ENCODE measurements at regions not wholly inside any gene's neighbourhood (a gene's known extent, or its start where the extent isn't known, plus 50 kb on each side); places are given as distances from the start of the nearest gene placed in this dataset.

GRCh38 chr1:87264976-87265375 is 63.7 kb upstream of the LMO4 start:
- Histone ChIP-seq H3K27ac (ENCODE audit: low read depth in 1 of 2, low read length in 2 of 2) (no peak overlapping the region), H3K4me1 (ENCODE audit: control insufficient read depth in 1 of 2, insufficient read depth in 2 of 2, low read length in 2 of 2) (no peaks in the 10 kb centered on the region), H3K27me3 (ENCODE audit: control insufficient read depth in 1 of 2, insufficient read depth in 2 of 2, low read length in 1 of 2) (no peaks in the 10 kb centered on the region), H3K36me3 (ENCODE audit: control insufficient read depth in 1 of 2, insufficient read depth in 2 of 2, low read length in 1 of 2) (no peaks in the 10 kb centered on the region), H3K4me3 (ENCODE audit: low read length in 2 of 2) (no peak overlapping the region), H3K9me3 (ENCODE audit: control insufficient read depth, low read length) (no peaks in the 10 kb centered on the region)
- no peak for DNase-seq
- WGBS, 2 donors = 78 to 89% methylated on average over 3 of the region's 3 CpGs
- intact Hi-C loops (cut with DNase I) = no loop called here
- ATAC-seq (ENCODE audit: low FRiP score) = no peak

GRCh38 chr1:87265786-87266185 is 62.9 kb upstream of the LMO4 start:
- ATAC-seq (ENCODE audit: low FRiP score) (no peak), DNase-seq (no peak)
- no peaks in the 10 kb centered on the region for H3K4me1 ChIP-seq (ENCODE audit: control insufficient read depth in 1 of 2, insufficient read depth in 2 of 2, low read length in 2 of 2)
- H3K36me3 ChIP-seq (ENCODE audit: control insufficient read depth in 1 of 2, insufficient read depth in 2 of 2, low read length in 1 of 2) = no peaks in the 10 kb centered on the region
- H3K9me3 ChIP-seq (ENCODE audit: control insufficient read depth, low read length) = no peaks in the 10 kb centered on the region
- intact Hi-C loops (cut with DNase I) = no loop called here
- H3K4me3 ChIP-seq (ENCODE audit: low read length in 2 of 2) = no peak overlapping the region
- no peak overlapping the region for H3K27ac ChIP-seq (ENCODE audit: low read depth in 1 of 2, low read length in 2 of 2)
- 92 to 95% methylated on average over 3 of the region's 3 CpGs for WGBS, 2 donors
- H3K27me3 ChIP-seq (ENCODE audit: control insufficient read depth in 1 of 2, insufficient read depth in 2 of 2, low read length in 1 of 2) = no peaks in the 10 kb centered on the region

GRCh38 chr1:87268111-87268510 is 60.6 kb upstream of the LMO4 start:
- H3K27me3 ChIP-seq (ENCODE audit: control insufficient read depth in 1 of 2, insufficient read depth in 2 of 2, low read length in 1 of 2) = no peaks in the 10 kb centered on the region
- no peaks in the 10 kb centered on the region for H3K4me1 ChIP-seq (ENCODE audit: control insufficient read depth in 1 of 2, insufficient read depth in 2 of 2, low read length in 2 of 2)
- no peak for DNase-seq
- H3K27ac ChIP-seq (ENCODE audit: low read depth in 1 of 2, low read length in 2 of 2) = no peak overlapping the region
- no peaks in the 10 kb centered on the region for H3K9me3 ChIP-seq (ENCODE audit: control insufficient read depth, low read length)
- H3K4me3 ChIP-seq (ENCODE audit: low read length in 2 of 2) = no peak overlapping the region
- no peaks in the 10 kb centered on the region for H3K36me3 ChIP-seq (ENCODE audit: control insufficient read depth in 1 of 2, insufficient read depth in 2 of 2, low read length in 1 of 2)
- WGBS, 2 donors = 69 to 73% methylated on average over 3 of the region's 3 CpGs
- no peak for ATAC-seq (ENCODE audit: low FRiP score)
- intact Hi-C loops (cut with DNase I) = no loop called here

- Histone ChIP-seq H3K9me3 (ENCODE audit: control insufficient read depth, low read length) (peaks cover 1% of the 10 kb centered on the region), H3K4me3 (ENCODE audit: low read length in 2 of 2) (no peak overlapping the region), H3K36me3 (ENCODE audit: control insufficient read depth in 1 of 2, insufficient read depth in 2 of 2, low read length in 1 of 2) (no peaks in the 10 kb centered on the region), H3K4me1 (ENCODE audit: control insufficient read depth in 1 of 2, insufficient read depth in 2 of 2, low read length in 2 of 2) (no peaks in the 10 kb centered on the region), H3K27ac (ENCODE audit: low read depth in 1 of 2, low read length in 2 of 2) (no peak overlapping the region), H3K27me3 (ENCODE audit: control insufficient read depth in 1 of 2, insufficient read depth in 2 of 2, low read length in 1 of 2) (no peaks in the 10 kb centered on the region)
- intact Hi-C loops (cut with DNase I) = no loop called here
- DNase-seq (no peak), ATAC-seq (ENCODE audit: low FRiP score) (no peak)
- 45 to 89% methylated on average over 1 of the region's 1 CpG for WGBS, 2 donors
Measured at GRCh38 chr1:87269921-87270320, 58.8 kb upstream of the LMO4 start.

- intact Hi-C loops (cut with DNase I) = no loop called here
- WGBS, 2 donors = 12 to 17% methylated on average over 1 of the region's 1 CpG
- H3K4me3 ChIP-seq (ENCODE audit: low read length in 2 of 2) = no peak overlapping the region
Measured at GRCh38 chr1:87273291-87273690, 55.4 kb upstream of the LMO4 start.

GRCh38 chr1:87274851-87275250 is 53.8 kb upstream of the LMO4 start:
- Histone ChIP-seq H3K27me3 (ENCODE audit: control insufficient read depth in 1 of 2, insufficient read depth in 2 of 2, low read length in 1 of 2) (no peaks in the 10 kb centered on the region), H3K9me3 (ENCODE audit: control insufficient read depth, low read length) (peaks cover 1% of the 10 kb centered on the region), H3K36me3 (ENCODE audit: control insufficient read depth in 1 of 2, insufficient read depth in 2 of 2, low read length in 1 of 2) (no peaks in the 10 kb centered on the region), H3K4me3 (ENCODE audit: low read length in 2 of 2) (no peak overlapping the region), H3K27ac (ENCODE audit: low read depth in 1 of 2, low read length in 2 of 2) (no peak overlapping the region), H3K4me1 (ENCODE audit: control insufficient read depth in 1 of 2, insufficient read depth in 2 of 2, low read length in 2 of 2) (no peaks in the 10 kb centered on the region)
- 66 to 69% methylated on average over 7 of the region's 7 CpGs for WGBS, 2 donors
- ATAC-seq (ENCODE audit: low FRiP score) = no peak
- intact Hi-C loops (cut with DNase I) = no loop called here
- DNase-seq = no peak

More at GRCh38 chr1:87273291-87273690, 55.4 kb upstream of the LMO4 start:
- no peak for ATAC-seq (ENCODE audit: low FRiP score)
- no peaks in the 10 kb centered on the region for H3K27me3 ChIP-seq (ENCODE audit: control insufficient read depth in 1 of 2, insufficient read depth in 2 of 2, low read length in 1 of 2)
- no peak for DNase-seq
- no peaks in the 10 kb centered on the region for H3K36me3 ChIP-seq (ENCODE audit: control insufficient read depth in 1 of 2, insufficient read depth in 2 of 2, low read length in 1 of 2)
- H3K27ac ChIP-seq (ENCODE audit: low read depth in 1 of 2, low read length in 2 of 2) = no peak overlapping the region
- H3K9me3 ChIP-seq (ENCODE audit: control insufficient read depth, low read length) = peaks cover 1% of the 10 kb centered on the region
- H3K4me1 ChIP-seq (ENCODE audit: control insufficient read depth in 1 of 2, insufficient read depth in 2 of 2, low read length in 2 of 2) = no peaks in the 10 kb centered on the region

GRCh38 chr1:87278825-87279535 is 49.7 kb upstream of the LMO4 start:
- H3K36me3 ChIP-seq (ENCODE audit: control insufficient read depth in 1 of 2, insufficient read depth in 2 of 2, low read length in 1 of 2) = no peaks in the 10 kb centered on the region
- H3K27ac ChIP-seq (ENCODE audit: low read depth in 1 of 2, low read length in 2 of 2) = no peak overlapping the region
- DNase-seq (no peak), ATAC-seq (ENCODE audit: low FRiP score) (peak; percentile 72)
- intact Hi-C loops (cut with DNase I) = no loop called here
- no peaks in the 10 kb centered on the region for H3K9me3 ChIP-seq (ENCODE audit: control insufficient read depth, low read length)
- no peak overlapping the region for H3K4me3 ChIP-seq (ENCODE audit: low read length in 2 of 2)
- WGBS, 2 donors = 23 to 43% methylated on average over 4 of the region's 4 CpGs
- no peaks in the 10 kb centered on the region for H3K27me3 ChIP-seq (ENCODE audit: control insufficient read depth in 1 of 2, insufficient read depth in 2 of 2, low read length in 1 of 2)
- H3K4me1 ChIP-seq (ENCODE audit: control insufficient read depth in 1 of 2, insufficient read depth in 2 of 2, low read length in 2 of 2) = no peaks in the 10 kb centered on the region

Data from aorta (tissue), 5 donors.